ENCODE measurements at regions not wholly inside any gene's neighbourhood (a gene's known extent, or its start where the extent isn't known, plus 50 kb on each side); places are given as distances from the start of the nearest gene placed in this dataset.

GRCh38 chr2:107398683-107399082, 428.0 kb upstream of the RGPD4 start:
- Histone ChIP-seq H3K4me1 (no peaks in the 10 kb centered on the region), H3K36me3 (no peaks in the 10 kb centered on the region), H3K27ac (no peak overlapping the region), H3K9me3 (no peaks in the 10 kb centered on the region), H3K4me3 (no peak overlapping the region), H3K27me3 (no peaks in the 10 kb centered on the region)
- intact Hi-C loops (cut with DNase I; ENCODE audit: low total_unique reads): no loop called here
- TF ChIP-seq POLR2A (IDR thresholded peaks at IDR 0.05) (no peak), POLR2AphosphoS5 (IDR thresholded peaks at IDR 0.05) (no peak), CTCF (IDR thresholded peaks at IDR 0.05) (no peak)
- DNase-seq (ENCODE audit: low spot score in 2 of 2): no peak

- intact Hi-C loops (cut with DNase I; ENCODE audit: low total_unique reads): no loop called here
- Histone ChIP-seq H3K36me3 (no peaks in the 10 kb centered on the region), H3K4me1 (no peaks in the 10 kb centered on the region), H3K9me3 (no peaks in the 10 kb centered on the region), H3K4me3 (no peak overlapping the region), H3K27me3 (no peaks in the 10 kb centered on the region), H3K27ac (no peak overlapping the region)
- no peak for TF ChIP-seq CTCF (IDR thresholded peaks at IDR 0.05)
- TF ChIP-seq POLR2AphosphoS5 (IDR thresholded peaks at IDR 0.05): no peak
- no peak for TF ChIP-seq POLR2A (IDR thresholded peaks at IDR 0.05)
- no peak for DNase-seq (ENCODE audit: low spot score in 2 of 2)
Measured at GRCh38 chr2:107402330-107402729, 424.4 kb upstream of the RGPD4 start.

GRCh38 chr2:107405261-107405660, 421.4 kb upstream of the RGPD4 start:
- Histone ChIP-seq H3K27ac (no peak overlapping the region), H3K9me3 (no peaks in the 10 kb centered on the region), H3K4me3 (no peak overlapping the region), H3K36me3 (no peaks in the 10 kb centered on the region), H3K27me3 (no peaks in the 10 kb centered on the region), H3K4me1 (no peaks in the 10 kb centered on the region)
- DNase-seq (ENCODE audit: low spot score in 2 of 2): no peak
- intact Hi-C loops (cut with DNase I; ENCODE audit: low total_unique reads): no loop called here
- TF ChIP-seq POLR2AphosphoS5 (IDR thresholded peaks at IDR 0.05): no peak
- no peak for TF ChIP-seq CTCF (IDR thresholded peaks at IDR 0.05)
- no peak for TF ChIP-seq POLR2A (IDR thresholded peaks at IDR 0.05)

- Histone ChIP-seq H3K4me3 (no peak overlapping the region), H3K9me3 (no peaks in the 10 kb centered on the region), H3K27ac (no peak overlapping the region), H3K4me1 (no peaks in the 10 kb centered on the region), H3K36me3 (no peaks in the 10 kb centered on the region), H3K27me3 (no peaks in the 10 kb centered on the region)
- intact Hi-C loops (cut with DNase I; ENCODE audit: low total_unique reads): no loop called here
- DNase-seq (ENCODE audit: low spot score in 2 of 2): no peak
- no peak for TF ChIP-seq POLR2AphosphoS5 (IDR thresholded peaks at IDR 0.05)
- no peak for TF ChIP-seq CTCF (IDR thresholded peaks at IDR 0.05)
- TF ChIP-seq POLR2A (IDR thresholded peaks at IDR 0.05): no peak
Measured at GRCh38 chr2:107407017-107407416, 419.7 kb upstream of the RGPD4 start.

- intact Hi-C loops (cut with DNase I; ENCODE audit: low total_unique reads): no loop called here
- no peak for DNase-seq (ENCODE audit: low spot score in 2 of 2)
- Histone ChIP-seq H3K36me3 (no peaks in the 10 kb centered on the region), H3K27me3 (no peaks in the 10 kb centered on the region), H3K27ac (no peak overlapping the region), H3K9me3 (no peaks in the 10 kb centered on the region), H3K4me3 (no peak overlapping the region), H3K4me1 (no peaks in the 10 kb centered on the region)
- no peak for TF ChIP-seq CTCF (IDR thresholded peaks at IDR 0.05)
- TF ChIP-seq POLR2A (IDR thresholded peaks at IDR 0.05): no peak
- TF ChIP-seq POLR2AphosphoS5 (IDR thresholded peaks at IDR 0.05): no peak
Measured at GRCh38 chr2:107407974-107408373, 418.7 kb upstream of the RGPD4 start.
